Astrocyte (in vitro differentiated cells and primary cell): ENCODE measurements at regions not wholly inside any gene's neighbourhood (a gene's known extent, or its start where the extent isn't known, plus 50 kb on each side); places are given as distances from the start of the nearest gene placed in this dataset.

Experiments used
- DNase-seq: peaks from one replicate; pipeline ENCODE4 v3.0.0-alpha.2; 2010; ENCODE audit warnings: low read depth
- FAIRE-seq: peaks from 2 replicates; lab custom pipeline; 2011; peaks lifted over from hg19 to GRCh38; lab: Jason Lieb, UNC
- H2AFZ ChIP-seq: 2 replicates; pipeline ENCODE4 v1.6.0; 2012; ENCODE audit warnings: low read depth, low read length, inconsistent platforms
- H3K27ac ChIP-seq: 2 replicates; pipeline ENCODE4 v1.5.1; 2011; ENCODE audit warnings: low read depth, low read length, inconsistent platforms
- H3K27me3 ChIP-seq: 2 replicates; pipeline ENCODE4 v1.6.0; 2011; ENCODE audit warnings: low read length, inconsistent platforms; ENCODE audit not compliant: insufficient read depth
- H3K36me3 ChIP-seq: 2 replicates; pipeline ENCODE4 v1.5.1; 2011; ENCODE audit warnings: low read length, inconsistent platforms; ENCODE audit not compliant: insufficient read depth
- H3K4me1 ChIP-seq: 2 replicates; pipeline ENCODE4 v1.5.1; 2011; ENCODE audit warnings: low read length, inconsistent platforms; ENCODE audit not compliant: insufficient read depth
- H3K4me2 ChIP-seq: 2 replicates; pipeline ENCODE4 v1.6.0; 2012; ENCODE audit warnings: low read length, inconsistent platforms
- H3K4me3 ChIP-seq: 2 replicates; pipeline ENCODE4 v1.5.1; 2011; ENCODE audit warnings: low read depth, mild to moderate bottlenecking, low read length, inconsistent platforms; ENCODE audit not compliant: insufficient read depth
- H3K79me2 ChIP-seq: 2 replicates; pipeline ENCODE4 v1.6.0; 2012; ENCODE audit warnings: mild to moderate bottlenecking, low read length, inconsistent platforms; ENCODE audit not compliant: insufficient read depth
- H3K9ac ChIP-seq: 2 replicates; pipeline ENCODE4 v1.6.0; 2012; ENCODE audit warnings: mild to moderate bottlenecking, low read length, inconsistent platforms
- H3K9me3 ChIP-seq: 2 replicates; pipeline ENCODE4 v1.5.1; 2012; ENCODE audit warnings: low read depth, mild to moderate bottlenecking, low read length, inconsistent platforms; ENCODE audit not compliant: insufficient read depth
- H4K20me1 ChIP-seq: 2 replicates; pipeline ENCODE4 v1.6.0; 2012; ENCODE audit warnings: low read length, inconsistent platforms; ENCODE audit not compliant: insufficient read depth
- H3K27ac Mint-ChIP-seq: one replicate; pipeline ENCODE4 v1.8.0; 2021; ENCODE audit warnings: mild to moderate bottlenecking, mixed read lengths; ENCODE audit not compliant: unreplicated experiment
- H3K27me3 Mint-ChIP-seq: one replicate; pipeline ENCODE4 v1.8.0; 2021; ENCODE audit warnings: low read depth, mixed read lengths; ENCODE audit not compliant: unreplicated experiment
- H3K36me3 Mint-ChIP-seq: one replicate; pipeline ENCODE4 v1.8.0; 2021; ENCODE audit warnings: low read depth, mixed read lengths; ENCODE audit not compliant: unreplicated experiment
- H3K4me1 Mint-ChIP-seq: one replicate; pipeline ENCODE4 v1.8.0; 2021; ENCODE audit warnings: low read depth, mixed read lengths; ENCODE audit not compliant: unreplicated experiment
- H3K4me3 Mint-ChIP-seq: one replicate; pipeline ENCODE4 v1.8.0; 2021; ENCODE audit warnings: mild to moderate bottlenecking, moderate library complexity, mixed read lengths; ENCODE audit not compliant: unreplicated experiment
- H3K9me3 Mint-ChIP-seq: one replicate; pipeline ENCODE4 v1.8.0; 2021; ENCODE audit warnings: mild to moderate bottlenecking, mixed read lengths; ENCODE audit not compliant: unreplicated experiment
- EZH2 ChIP-seq: IDR thresholded peaks from 2 replicates; pipeline ENCODE4 v1.6.1; 2012; ENCODE audit warnings: mild to moderate bottlenecking, low read length, inconsistent platforms; ENCODE audit not compliant: insufficient read depth
- TF ChIP-seq, protein P1 (sequence below): IDR thresholded peaks from 2 replicates; pipeline ENCODE4 v1.5.1; 2011; ENCODE audit warnings: low read depth, mild to moderate bottlenecking, inconsistent platforms, low read length, moderate library complexity; ENCODE audit not compliant: insufficient read depth

DNA sequence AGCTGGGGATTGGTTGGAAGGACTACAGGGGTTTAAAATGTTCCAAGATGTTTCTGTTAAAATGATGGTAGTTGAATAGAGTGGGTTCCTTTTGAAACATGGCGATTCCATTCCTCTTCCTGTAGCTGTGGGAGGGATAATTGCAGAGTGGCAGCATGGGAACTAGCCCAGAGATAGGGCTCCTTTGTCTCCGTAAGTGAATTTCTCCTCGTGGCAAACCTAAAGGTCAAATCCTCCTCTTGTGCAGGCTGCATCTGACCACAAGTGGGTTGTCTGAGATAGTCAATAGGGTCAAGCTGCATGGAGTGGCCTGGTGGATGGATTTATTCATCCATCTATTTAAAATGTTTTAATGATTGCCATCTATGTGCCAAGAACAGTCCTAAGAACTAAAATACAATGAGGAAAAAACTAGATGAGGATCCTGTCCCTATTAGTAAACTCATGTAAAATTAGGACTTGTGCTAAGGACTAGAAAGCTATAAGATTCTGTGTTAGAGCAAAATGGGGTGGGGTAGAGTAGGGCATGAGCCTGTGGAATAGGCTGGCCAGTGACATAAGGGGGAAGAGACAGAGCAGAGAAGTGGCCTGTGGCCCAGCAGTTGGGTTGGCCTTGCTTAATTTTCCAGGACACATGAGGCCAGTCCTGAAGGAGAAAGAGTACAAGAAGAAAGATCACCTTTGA is 89.1 kb upstream of the IVNS1ABP start:
- no peaks in the 10 kb centered on the region for H3K27me3 ChIP-seq
- H3K79me2 ChIP-seq = no peaks in the 10 kb centered on the region
- peaks cover 21% of the 10 kb centered on the region for H3K4me1 Mint-ChIP-seq
- H3K27ac Mint-ChIP-seq = no peak overlapping the region
- H4K20me1 ChIP-seq = no peaks in the 10 kb centered on the region
- no peak overlapping the region for H3K4me3 Mint-ChIP-seq
- H3K36me3 ChIP-seq = no peaks in the 10 kb centered on the region
- no peak overlapping the region for H3K9ac ChIP-seq
- no peak overlapping the region for H3K4me3 ChIP-seq
- H3K9me3 ChIP-seq = no peaks in the 10 kb centered on the region
- H3K4me1 ChIP-seq = no peaks in the 10 kb centered on the region
- H3K27me3 Mint-ChIP-seq = no peaks in the 10 kb centered on the region
- no peak overlapping the region for H2AFZ ChIP-seq
- no peak overlapping the region for H3K27ac ChIP-seq
- TF ChIP-seq, protein P1, sequence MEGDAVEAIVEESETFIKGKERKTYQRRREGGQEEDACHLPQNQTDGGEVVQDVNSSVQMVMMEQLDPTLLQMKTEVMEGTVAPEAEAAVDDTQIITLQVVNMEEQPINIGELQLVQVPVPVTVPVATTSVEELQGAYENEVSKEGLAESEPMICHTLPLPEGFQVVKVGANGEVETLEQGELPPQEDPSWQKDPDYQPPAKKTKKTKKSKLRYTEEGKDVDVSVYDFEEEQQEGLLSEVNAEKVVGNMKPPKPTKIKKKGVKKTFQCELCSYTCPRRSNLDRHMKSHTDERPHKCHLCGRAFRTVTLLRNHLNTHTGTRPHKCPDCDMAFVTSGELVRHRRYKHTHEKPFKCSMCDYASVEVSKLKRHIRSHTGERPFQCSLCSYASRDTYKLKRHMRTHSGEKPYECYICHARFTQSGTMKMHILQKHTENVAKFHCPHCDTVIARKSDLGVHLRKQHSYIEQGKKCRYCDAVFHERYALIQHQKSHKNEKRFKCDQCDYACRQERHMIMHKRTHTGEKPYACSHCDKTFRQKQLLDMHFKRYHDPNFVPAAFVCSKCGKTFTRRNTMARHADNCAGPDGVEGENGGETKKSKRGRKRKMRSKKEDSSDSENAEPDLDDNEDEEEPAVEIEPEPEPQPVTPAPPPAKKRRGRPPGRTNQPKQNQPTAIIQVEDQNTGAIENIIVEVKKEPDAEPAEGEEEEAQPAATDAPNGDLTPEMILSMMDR = no peak
- no peak for TF ChIP-seq EZH2
- DNase-seq = no peak
- no peak for FAIRE-seq
- no peak overlapping the region for H3K4me2 ChIP-seq
- H3K36me3 Mint-ChIP-seq = peaks cover 1% of the 10 kb centered on the region
- H3K9me3 Mint-ChIP-seq = peaks cover 15% of the 10 kb centered on the region

DNA sequence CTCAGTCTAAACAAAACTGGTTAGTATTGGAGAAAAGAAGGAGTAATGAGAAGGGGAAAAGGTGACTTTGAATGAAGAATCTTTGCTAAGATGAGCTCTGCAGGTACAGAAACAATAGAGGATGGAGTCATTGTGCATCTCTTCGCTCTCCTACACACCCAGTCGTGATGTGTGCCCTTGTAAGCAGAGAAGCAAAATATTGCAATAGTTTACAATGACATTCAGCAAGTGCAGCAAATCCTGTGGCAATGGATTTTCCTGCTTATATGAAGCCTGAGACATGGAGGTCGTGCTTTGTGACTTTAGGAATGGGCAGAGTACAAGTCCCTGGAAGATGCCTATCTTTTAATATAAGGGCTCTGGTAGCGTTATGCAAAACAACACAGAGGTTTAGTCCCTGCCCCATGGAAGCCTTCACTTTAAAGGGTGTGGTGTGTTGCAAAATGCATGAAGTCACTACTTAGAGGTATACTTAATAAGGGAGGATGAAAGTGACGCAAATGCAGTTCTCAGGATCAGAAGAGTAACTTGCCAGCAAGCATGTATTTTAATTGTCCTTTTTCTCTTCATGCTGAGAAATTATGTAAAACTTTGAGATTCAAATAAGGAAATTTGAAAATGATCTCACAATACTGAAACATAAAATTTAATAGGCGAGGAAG is 88.0 kb upstream of the IVNS1ABP start:
- Histone ChIP-seq H3K27me3 (no peaks in the 10 kb centered on the region), H3K4me3 (no peak overlapping the region), H4K20me1 (no peaks in the 10 kb centered on the region), H3K9ac (no peak overlapping the region), H3K79me2 (no peaks in the 10 kb centered on the region), H3K27ac (no peak overlapping the region), H3K9me3 (no peaks in the 10 kb centered on the region), H3K4me2 (no peak overlapping the region), H3K4me1 (peaks cover 8% of the 10 kb centered on the region), H2AFZ (no peak overlapping the region), H3K36me3 (no peaks in the 10 kb centered on the region)
- no peak overlapping the region for H3K4me3 Mint-ChIP-seq
- DNase-seq = no peak
- H3K9me3 Mint-ChIP-seq = peaks cover 15% of the 10 kb centered on the region
- H3K27me3 Mint-ChIP-seq = no peaks in the 10 kb centered on the region
- TF ChIP-seq EZH2 = no peak
- FAIRE-seq = no peak
- peaks cover 24% of the 10 kb centered on the region for H3K4me1 Mint-ChIP-seq
- no peak overlapping the region for H3K27ac Mint-ChIP-seq
- peaks cover 1% of the 10 kb centered on the region for H3K36me3 Mint-ChIP-seq

DNA sequence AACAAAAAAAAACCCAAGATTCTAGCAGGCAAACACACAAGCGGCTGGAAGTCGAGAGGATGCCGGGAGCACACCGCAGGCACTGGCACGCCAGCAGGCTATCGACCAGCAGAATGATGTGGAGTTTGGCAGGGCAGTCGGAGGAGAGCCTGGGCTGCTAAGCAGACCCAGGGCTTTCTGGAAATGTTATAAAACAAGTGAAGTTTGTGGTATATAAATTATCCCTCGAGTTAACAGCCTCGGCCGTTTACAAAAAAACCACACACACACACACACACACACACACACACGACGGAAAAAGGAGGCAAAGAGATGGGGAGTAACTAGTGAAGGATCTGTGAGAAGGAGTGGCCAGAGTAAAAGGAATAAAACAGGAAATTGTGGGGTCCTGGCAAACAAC is 87.2 kb upstream of the IVNS1ABP start:
- H3K27me3 Mint-ChIP-seq = no peaks in the 10 kb centered on the region
- H4K20me1 ChIP-seq = no peaks in the 10 kb centered on the region
- peaks cover 27% of the 10 kb centered on the region for H3K4me1 Mint-ChIP-seq
- FAIRE-seq (no peak), DNase-seq (peak; percentile 29)
- TF ChIP-seq EZH2 = no peak
- TF ChIP-seq, protein P1 = no peak
- H3K4me3 Mint-ChIP-seq = no peak overlapping the region
- no peak overlapping the region for H3K4me3 ChIP-seq
- no peak overlapping the region for H3K27ac Mint-ChIP-seq
- peak overlapping the region; percentile 9 for H3K9ac ChIP-seq
- H3K36me3 Mint-ChIP-seq = peaks cover 1% of the 10 kb centered on the region
- H3K4me1 ChIP-seq = peaks cover 12% of the 10 kb centered on the region
- H3K27ac ChIP-seq = no peak overlapping the region
- peak overlapping the region; percentile 63 for H3K4me2 ChIP-seq
- no peaks in the 10 kb centered on the region for H3K79me2 ChIP-seq
- peaks cover 12% of the 10 kb centered on the region for H3K9me3 Mint-ChIP-seq
- H2AFZ ChIP-seq = peak overlapping the region; percentile 49
- no peaks in the 10 kb centered on the region for H3K36me3 ChIP-seq
- no peaks in the 10 kb centered on the region for H3K27me3 ChIP-seq
- no peaks in the 10 kb centered on the region for H3K9me3 ChIP-seq
